Left ventricle myocardium inferior (tissue), 1 donor: ENCODE measurements at regions not wholly inside any gene's neighbourhood (a gene's known extent, or its start where the extent isn't known, plus 50 kb on each side); places are given as distances from the start of the nearest gene placed in this dataset.
"Not testable (repeated sequence)": the region's sequence is repeated elsewhere in the genome, so short reads cannot be mapped to it uniquely, and the experiment has no call there.

ENCODE experiments used
- DNase-seq: peaks from one replicate; pipeline ENCODE4 v3.0.0-alpha.2; 2020
- H3K27ac ChIP-seq: fragments of 200-600 bp; replicated peaks from 2 replicates; pipeline ENCODE4 v1.8.0; 2021
- H3K27me3 ChIP-seq: fragments of 200-600 bp; 2 replicates; pipeline ENCODE4 v1.8.0; 2021; ENCODE audit warnings: low read depth
- H3K36me3 ChIP-seq: fragments of 200-600 bp; 2 replicates; pipeline ENCODE4 v1.8.0; 2021
- H3K4me1 ChIP-seq: fragments of 200-600 bp; 2 replicates; pipeline ENCODE4 v1.8.0; 2021
- H3K4me3 ChIP-seq: fragments of 200-600 bp; 2 replicates; pipeline ENCODE4 v1.8.0; 2021; ENCODE audit warnings: mild to moderate bottlenecking, moderate library complexity
- H3K9me3 ChIP-seq: fragments of 200-600 bp; replicated peaks from 2 replicates; pipeline ENCODE4 v1.8.0; 2021
- intact Hi-C: fragments of 100-400 bp; cut with micrococcal nuclease; formaldehyde crosslinking; loops from one replicate; pipeline ENCODE4 v1.11.0; 2022
- TF ChIP-seq, protein P1 (sequence below): fragments of 200-600 bp; IDR thresholded peaks from 2 replicates; pipeline ENCODE4 v1.8.0; 2021; ENCODE audit warnings: antibody characterized with exemption, mild to moderate bottlenecking, borderline replicate concordance
- donor health status: DM: no; HTN: yes; CAD: no; lungs with severe emphysema.

DNA sequence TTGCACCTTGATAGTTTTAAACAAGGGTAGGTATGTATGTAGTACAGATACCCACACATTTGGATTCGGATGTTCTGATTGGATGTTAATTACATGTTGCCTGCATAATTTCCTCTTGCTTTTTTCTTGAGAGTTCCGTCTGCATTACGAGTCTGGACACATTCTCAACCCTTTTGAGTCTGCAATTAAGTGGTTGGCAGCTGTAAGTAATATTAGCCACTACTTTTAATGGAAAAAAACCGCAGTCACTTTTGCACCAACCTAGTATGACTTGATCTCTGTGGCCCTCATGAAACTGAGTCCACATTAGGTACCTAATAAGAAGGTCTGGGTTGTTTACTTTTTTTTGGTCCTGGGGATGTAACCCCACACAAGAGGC, 217.3 kb downstream of the VAPA start:
- no peak for DNase-seq
- Histone ChIP-seq H3K36me3 (no peaks in the 10 kb centered on the region), H3K4me3 (no peak overlapping the region), H3K4me1 (peaks cover 26% of the 10 kb centered on the region), H3K9me3 (no peaks in the 10 kb centered on the region), H3K27me3 (no peaks in the 10 kb centered on the region), H3K27ac (peak overlapping the region; percentile 39)
- TF ChIP-seq, protein P1, sequence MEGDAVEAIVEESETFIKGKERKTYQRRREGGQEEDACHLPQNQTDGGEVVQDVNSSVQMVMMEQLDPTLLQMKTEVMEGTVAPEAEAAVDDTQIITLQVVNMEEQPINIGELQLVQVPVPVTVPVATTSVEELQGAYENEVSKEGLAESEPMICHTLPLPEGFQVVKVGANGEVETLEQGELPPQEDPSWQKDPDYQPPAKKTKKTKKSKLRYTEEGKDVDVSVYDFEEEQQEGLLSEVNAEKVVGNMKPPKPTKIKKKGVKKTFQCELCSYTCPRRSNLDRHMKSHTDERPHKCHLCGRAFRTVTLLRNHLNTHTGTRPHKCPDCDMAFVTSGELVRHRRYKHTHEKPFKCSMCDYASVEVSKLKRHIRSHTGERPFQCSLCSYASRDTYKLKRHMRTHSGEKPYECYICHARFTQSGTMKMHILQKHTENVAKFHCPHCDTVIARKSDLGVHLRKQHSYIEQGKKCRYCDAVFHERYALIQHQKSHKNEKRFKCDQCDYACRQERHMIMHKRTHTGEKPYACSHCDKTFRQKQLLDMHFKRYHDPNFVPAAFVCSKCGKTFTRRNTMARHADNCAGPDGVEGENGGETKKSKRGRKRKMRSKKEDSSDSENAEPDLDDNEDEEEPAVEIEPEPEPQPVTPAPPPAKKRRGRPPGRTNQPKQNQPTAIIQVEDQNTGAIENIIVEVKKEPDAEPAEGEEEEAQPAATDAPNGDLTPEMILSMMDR: no peak
- intact Hi-C loops: no loop called here

DNA sequence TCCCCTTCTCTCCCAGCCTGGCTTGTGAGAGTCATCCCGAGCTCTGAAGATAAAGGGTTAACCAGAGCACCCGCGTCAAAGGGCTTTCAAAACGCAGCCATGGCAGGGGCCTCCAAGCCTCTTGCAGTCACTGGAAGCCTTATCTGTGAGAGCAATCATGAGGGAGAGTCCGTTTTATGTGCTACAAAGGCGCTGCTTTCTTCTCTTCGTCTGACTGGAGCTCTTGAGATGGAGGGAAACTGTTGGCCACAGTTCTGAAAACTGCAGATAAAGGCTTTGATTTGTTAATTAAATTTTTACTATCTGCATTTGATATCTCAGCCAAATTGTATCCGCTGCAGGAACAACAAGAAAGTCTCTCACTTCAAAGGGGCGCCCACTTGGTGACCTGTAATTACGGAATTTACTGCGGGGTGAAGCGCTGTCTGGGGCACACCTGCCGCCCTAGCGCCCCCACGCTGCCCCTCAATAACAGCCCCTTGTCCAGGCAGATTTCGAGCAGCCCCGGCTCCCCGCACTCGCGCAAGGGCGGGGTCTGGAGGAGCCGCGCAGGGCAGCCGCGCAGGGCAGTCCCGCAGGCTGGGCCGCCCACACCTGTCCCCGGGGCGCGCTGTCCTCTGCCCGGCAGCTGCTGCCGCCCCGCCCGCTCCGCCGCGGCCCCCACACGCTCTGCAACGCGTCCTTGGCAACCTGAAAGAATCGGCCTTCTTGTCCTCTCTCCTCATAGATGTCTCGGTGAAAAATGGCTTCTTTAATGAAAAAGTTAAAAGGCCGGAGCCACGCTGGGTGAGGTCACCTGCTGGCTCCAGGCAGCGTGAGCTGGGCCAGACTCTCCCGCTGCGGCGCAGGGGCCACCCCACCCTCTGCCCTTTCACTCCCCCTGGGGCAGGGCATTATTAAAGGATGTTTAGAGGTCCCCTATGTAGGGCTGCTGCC, 217.9 kb downstream of the VAPA start:
- H3K4me3 ChIP-seq: peak overlapping the region; percentile 64
- intact Hi-C loops: no loop called here
- peaks cover 26% of the 10 kb centered on the region for H3K4me1 ChIP-seq
- H3K36me3 ChIP-seq: no peaks in the 10 kb centered on the region
- DNase-seq: no peak
- H3K27ac ChIP-seq: peak overlapping the region; percentile 39
- H3K27me3 ChIP-seq: no peaks in the 10 kb centered on the region
- TF ChIP-seq, protein P1: no peak
- H3K9me3 ChIP-seq: no peaks in the 10 kb centered on the region

DNA sequence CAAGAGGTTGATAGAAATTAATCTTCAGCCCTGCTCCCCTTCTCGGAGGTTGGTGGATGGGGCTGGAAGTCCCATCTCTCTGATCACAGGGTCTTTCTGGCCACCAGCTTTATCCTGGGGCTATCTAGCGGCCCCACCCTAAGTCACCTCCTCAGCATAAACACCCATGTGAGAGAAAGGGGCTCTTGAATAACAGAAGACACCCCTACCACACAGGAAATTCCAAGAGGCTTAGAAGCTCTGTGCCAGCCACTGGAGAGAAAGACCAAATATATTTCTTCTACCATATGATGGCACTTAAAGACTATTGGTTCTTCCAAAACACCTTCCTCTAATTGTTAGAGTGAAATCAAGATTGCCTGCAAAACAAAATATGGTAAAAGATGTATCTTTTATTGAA, 219.7 kb downstream of the VAPA start:
- Histone ChIP-seq H3K27ac (no peak overlapping the region), H3K36me3 (no peaks in the 10 kb centered on the region), H3K9me3 (no peaks in the 10 kb centered on the region), H3K27me3 (no peaks in the 10 kb centered on the region), H3K4me1 (peaks cover 26% of the 10 kb centered on the region), H3K4me3 (no peak overlapping the region)
- DNase-seq: no peak
- intact Hi-C loops: no loop called here
- TF ChIP-seq, protein P1: no peak

DNA sequence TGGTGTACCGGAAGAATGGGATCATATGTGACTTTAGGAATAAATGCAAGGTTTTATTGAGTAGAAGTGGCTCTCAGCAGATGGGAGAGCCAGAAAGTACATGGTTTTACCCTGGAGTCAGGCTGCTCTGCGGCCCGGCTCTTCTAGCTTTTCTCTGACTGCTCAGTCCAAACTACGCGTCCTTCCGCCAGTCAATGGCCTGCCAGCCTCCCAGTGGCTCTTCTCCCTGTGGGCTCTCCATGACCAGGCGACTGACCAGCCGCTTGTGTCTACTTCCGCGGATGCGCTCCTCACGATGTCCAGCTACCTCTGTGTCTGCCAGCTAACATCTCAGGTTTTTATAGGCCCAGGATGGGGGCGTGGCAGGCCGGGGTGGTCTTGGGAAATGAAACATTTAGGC, 220.4 kb downstream of the VAPA start:
- Histone ChIP-seq H3K4me3 (no peak overlapping the region), H3K36me3 (no peaks in the 10 kb centered on the region), H3K9me3 (no peaks in the 10 kb centered on the region), H3K4me1 (peaks cover 26% of the 10 kb centered on the region), H3K27ac (no peak overlapping the region), H3K27me3 (no peaks in the 10 kb centered on the region)
- intact Hi-C loops: no loop called here
- TF ChIP-seq, protein P1: no peak
- DNase-seq: no peak

DNA sequence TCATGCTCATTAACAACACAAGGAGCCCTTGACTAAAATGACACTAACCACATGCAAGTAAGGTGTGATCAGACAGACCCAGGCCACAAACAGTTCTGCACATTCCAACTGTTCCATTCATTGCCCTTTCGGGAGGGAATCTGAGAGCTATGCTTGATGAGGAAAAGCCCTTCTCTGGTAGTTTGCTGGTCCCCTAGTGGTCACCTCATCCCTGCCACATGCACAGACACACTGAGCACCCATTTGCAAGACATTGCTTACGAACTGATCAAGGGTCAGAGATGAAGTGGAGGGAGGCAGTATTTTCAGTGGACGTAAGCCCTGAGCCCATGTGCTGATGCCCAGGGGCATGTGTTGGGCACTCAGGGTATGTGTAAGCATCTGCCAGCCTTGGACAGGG, 220.9 kb downstream of the VAPA start:
- H3K4me3 ChIP-seq, H3K27ac ChIP-seq, H3K9me3 ChIP-seq, H3K36me3 ChIP-seq, DNase-seq, H3K27me3 ChIP-seq, intact Hi-C loops: not testable (repeated sequence)
- peaks cover 26% of the 10 kb centered on the region for H3K4me1 ChIP-seq

- Histone ChIP-seq H3K4me1 (peaks cover 19% of the 10 kb centered on the region), H3K4me3 (no peak overlapping the region), H3K27me3 (no peaks in the 10 kb centered on the region), H3K9me3 (no peaks in the 10 kb centered on the region), H3K36me3 (no peaks in the 10 kb centered on the region), H3K27ac (no peak overlapping the region)
- intact Hi-C loops: no loop called here
- DNase-seq: no peak
- TF ChIP-seq, protein P1: no peak
Observed at GRCh38 chr18:10135302-10135926, 221.6 kb downstream of the VAPA start.
